HEK293T (cell line): ENCODE measurements at regions not wholly inside any gene's neighbourhood (a gene's known extent, or its start where the extent isn't known, plus 50 kb on each side); places are given as distances from the start of the nearest gene placed in this dataset.

Experiments used
- BHLHE40 ChIP-seq: fragments of 450-650 bp; IDR thresholded peaks from 2 replicates; pipeline ENCODE4 v1.6.1; 2016; ENCODE audit warnings: mild to moderate bottlenecking, moderate library complexity, borderline replicate concordance
- ELF4 ChIP-seq: fragments of 450-650 bp; IDR thresholded peaks from 2 replicates; pipeline ENCODE4 v1.6.1; 2017; ENCODE audit warnings: antibody characterized with exemption
- FOXK2 ChIP-seq: fragments of 450-650 bp; IDR thresholded peaks from 2 replicates; pipeline ENCODE4 v1.6.1; 2016; ENCODE audit warnings: mild to moderate bottlenecking
- FOXM1 ChIP-seq: fragments of 450-650 bp; IDR thresholded peaks from 2 replicates; pipeline ENCODE4 v1.6.1; 2017; ENCODE audit warnings: mild to moderate bottlenecking, borderline replicate concordance
- NFRKB ChIP-seq: fragments of 450-650 bp; IDR thresholded peaks from 2 replicates; pipeline ENCODE4 v1.6.1; 2016; ENCODE audit warnings: mild to moderate bottlenecking, moderate library complexity
- SUZ12 ChIP-seq: fragments of 450-650 bp; IDR thresholded peaks from 2 replicates; pipeline ENCODE4 v1.6.1; 2016; ENCODE audit warnings: mild to moderate bottlenecking

GRCh38 chr5:1938310-1939000, 55.7 kb upstream of the IRX4 start:
- TF ChIP-seq NFRKB (no peak), FOXM1 (no peak), SUZ12 (no peak), ELF4 (no peak), BHLHE40 (no peak), FOXK2 (no peak)
